GM19395 (cell line): ENCODE measurements at regions not wholly inside any gene's neighbourhood (a gene's known extent, or its start where the extent isn't known, plus 50 kb on each side); places are given as distances from the start of the nearest gene placed in this dataset.

Experiments
- ATAC-seq: cut with Tn5 transposase; IDR thresholded peaks from one replicate; pipeline ENCODE4 v1.9.1; 2021; ENCODE audit warnings: mild to moderate bottlenecking, moderate library complexity; ENCODE audit not compliant: unreplicated experiment

- ATAC-seq = no peak
Observed at GRCh38 chr3:72336114-72336651, 512.1 kb downstream of the SHQ1 start.

GRCh38 chr3:72335458-72336095, 512.7 kb downstream of the SHQ1 start:
- ATAC-seq = no peak

GRCh38 chr3:72334681-72335457, 513.4 kb downstream of the SHQ1 start:
- ATAC-seq = no peak

- no peak for ATAC-seq
Observed at GRCh38 chr3:72332689-72333088, 515.6 kb downstream of the SHQ1 start.

- ATAC-seq = no peak
Observed at GRCh38 chr3:72332036-72332435, 516.2 kb downstream of the SHQ1 start.

- no peak for ATAC-seq
Observed at GRCh38 chr3:72331076-72331475, 517.2 kb downstream of the SHQ1 start.

GRCh38 chr3:72329354-72329753, 518.9 kb downstream of the SHQ1 start:
- no peak for ATAC-seq

- ATAC-seq = no peak
Observed at GRCh38 chr3:72328755-72329277, 519.4 kb downstream of the SHQ1 start.

GRCh38 chr3:72327008-72327407, 521.2 kb downstream of the SHQ1 start:
- no peak for ATAC-seq

GRCh38 chr3:72324253-72324811, 523.9 kb downstream of the SHQ1 start:
- no peak for ATAC-seq

GRCh38 chr3:72323773-72324172, 524.5 kb downstream of the SHQ1 start:
- no peak for ATAC-seq

GRCh38 chr3:72322264-72322976, 525.8 kb downstream of the SHQ1 start:
- ATAC-seq = no peak

- ATAC-seq = no peak
Observed at GRCh38 chr3:72320955-72321303, 527.3 kb downstream of the SHQ1 start.

- ATAC-seq = no peak
Observed at GRCh38 chr3:72320095-72320954, 527.9 kb downstream of the SHQ1 start.

GRCh38 chr3:72319194-72320094, 528.8 kb downstream of the SHQ1 start:
- no peak for ATAC-seq

GRCh38 chr3:72318504-72319193, 529.6 kb downstream of the SHQ1 start:
- no peak for ATAC-seq

GRCh38 chr3:72317491-72317890, 530.8 kb downstream of the SHQ1 start:
- no peak for ATAC-seq

GRCh38 chr3:72316501-72317279, 531.6 kb downstream of the SHQ1 start:
- ATAC-seq = no peak
